ENCODE measurements at regions not wholly inside any gene's neighbourhood (a gene's known extent, or its start where the extent isn't known, plus 50 kb on each side); places are given as distances from the start of the nearest gene placed in this dataset.
"Not testable (repeated sequence)": the region's sequence is repeated elsewhere in the genome, so short reads cannot be mapped to it uniquely, and the experiment has no call there.

DNA sequence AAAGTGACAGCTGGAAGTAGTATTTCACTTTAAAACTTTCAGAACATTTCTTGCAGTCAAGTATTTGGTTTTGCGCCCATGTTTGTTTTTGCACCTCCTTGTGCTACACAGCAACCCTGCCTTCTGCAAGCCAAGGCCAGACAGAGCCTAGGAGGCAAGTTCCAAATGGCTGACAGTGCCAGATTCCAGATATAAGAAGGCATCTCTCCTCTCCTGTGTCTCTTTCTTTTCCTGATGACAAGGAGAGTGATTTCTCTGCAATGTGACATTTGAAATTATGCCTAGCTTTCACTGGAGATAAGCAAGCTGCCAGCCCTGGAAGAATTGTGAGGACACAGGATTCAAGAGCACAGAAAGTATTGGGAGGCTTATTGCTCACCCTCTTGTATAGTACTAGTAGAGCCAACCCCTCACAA is 149.1 kb upstream of the TENT5A start:
- no peak for DNase-seq (ENCODE audit: low spot score)

DNA sequence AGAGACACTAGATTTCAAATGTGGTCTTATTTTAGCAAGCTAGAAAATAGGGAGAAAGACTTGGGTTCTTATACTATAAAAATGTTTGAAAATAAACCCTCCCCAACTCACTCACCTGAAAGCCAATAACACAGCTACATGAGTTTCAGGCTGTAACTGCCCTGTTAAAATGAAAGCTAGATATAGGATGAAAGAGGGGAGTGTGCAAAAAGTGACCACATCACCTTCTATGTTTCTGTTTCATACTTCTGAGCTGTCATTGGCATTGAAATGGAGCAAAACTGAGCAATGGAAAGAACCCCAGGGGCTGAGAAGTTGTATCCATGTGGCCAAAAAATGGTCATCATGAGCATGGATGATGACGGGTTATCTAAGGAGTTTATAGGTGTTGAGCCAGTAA is 148.1 kb upstream of the TENT5A start:
- no peak for DNase-seq (ENCODE audit: low spot score)

DNA sequence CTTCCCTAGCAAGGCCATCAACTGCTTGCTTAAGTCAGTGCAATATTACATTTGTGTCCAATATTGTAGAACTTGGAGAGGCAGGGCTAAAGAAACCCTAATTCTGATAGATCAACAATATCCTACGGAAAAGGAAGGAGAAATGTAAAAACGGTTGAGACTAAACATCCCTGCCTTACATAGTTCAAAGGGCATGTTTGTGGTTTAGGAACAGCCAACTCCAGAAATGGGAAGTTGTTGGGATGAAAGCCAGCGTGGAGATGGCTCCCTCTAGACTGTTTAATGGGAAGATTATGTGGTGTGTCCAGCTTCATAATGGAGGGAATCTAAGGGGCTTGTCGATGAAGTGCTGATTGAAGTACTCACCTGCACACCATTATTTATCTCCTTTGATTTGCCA is 145.3 kb upstream of the TENT5A start:
- no peak for DNase-seq (ENCODE audit: low spot score)

DNA sequence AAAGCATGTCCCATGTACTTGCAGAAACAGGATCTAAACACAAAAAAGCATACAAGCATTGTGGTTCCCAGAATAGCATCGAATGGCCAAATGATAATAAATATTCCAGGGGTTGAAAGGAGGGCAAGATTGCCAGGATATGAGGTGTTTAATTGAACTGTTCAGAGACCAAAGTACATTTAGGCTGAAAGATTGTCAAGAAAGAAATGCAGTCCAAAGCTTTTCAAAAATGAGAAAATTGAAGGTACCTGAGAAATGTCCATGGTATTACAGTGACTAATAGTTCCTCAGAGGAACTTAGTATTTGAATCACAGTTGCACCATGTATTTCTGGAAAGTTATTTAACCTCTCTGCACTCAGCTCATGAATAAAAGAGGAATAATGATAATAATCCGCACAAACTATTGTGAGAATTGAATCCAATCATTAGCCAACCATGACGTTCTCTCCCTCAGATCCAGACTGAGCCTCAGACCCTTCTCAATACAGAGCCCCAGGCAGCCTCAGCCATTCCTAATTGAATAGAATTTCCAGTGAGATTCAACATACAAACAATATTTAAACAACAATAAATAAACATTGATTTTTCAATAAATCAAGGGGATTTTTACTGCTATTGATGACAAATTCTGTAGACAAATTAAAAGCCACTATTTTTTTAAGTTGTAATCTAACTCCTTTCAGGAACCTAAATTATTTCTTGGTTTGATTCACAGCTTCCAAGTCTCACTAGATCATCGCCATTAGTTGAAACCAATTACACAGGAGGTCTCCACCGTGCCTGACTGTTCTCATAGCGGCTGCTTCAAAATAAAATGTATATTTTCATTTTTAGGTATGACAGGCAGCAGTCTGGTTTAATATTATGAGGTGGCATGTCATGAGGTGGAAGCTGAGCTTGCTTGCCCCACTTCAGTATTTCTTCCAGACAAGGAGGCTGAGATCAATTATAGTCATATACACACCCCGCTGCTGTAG is 144.3 kb upstream of the TENT5A start:
- DNase-seq (ENCODE audit: low spot score) = no peak

DNA sequence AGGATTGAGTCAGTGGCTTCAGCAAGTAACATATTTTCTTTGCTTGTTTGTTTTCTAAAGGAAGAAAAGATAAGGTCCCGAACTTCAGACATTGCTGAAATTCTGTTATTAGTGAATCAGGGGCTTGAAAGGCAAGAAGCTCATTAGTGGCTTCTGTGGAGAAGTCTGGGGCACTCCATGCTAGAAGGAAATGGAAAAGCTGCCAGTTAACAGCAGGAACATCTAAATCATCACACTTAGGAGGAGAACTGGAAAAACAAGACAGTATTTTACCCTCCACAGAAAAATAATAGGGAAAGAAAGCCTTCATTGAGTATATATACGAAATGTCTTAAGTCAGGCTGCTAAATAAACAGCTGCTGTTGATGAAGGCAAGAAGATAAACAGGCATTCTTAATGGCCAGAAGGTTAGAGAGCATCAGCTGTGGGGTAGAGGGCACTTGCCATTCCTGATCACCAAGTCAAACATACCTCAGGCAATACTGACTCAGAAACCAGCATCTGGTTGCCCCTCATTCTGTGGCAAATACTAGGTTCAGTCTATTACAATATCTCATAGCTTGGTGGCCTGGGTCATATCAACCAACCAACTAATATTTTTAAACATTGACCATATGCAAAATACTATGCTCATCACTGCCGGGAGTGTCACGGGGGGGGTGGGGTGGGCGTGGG is 143.2 kb upstream of the TENT5A start:
- no peak for DNase-seq (ENCODE audit: low spot score)

DNA sequence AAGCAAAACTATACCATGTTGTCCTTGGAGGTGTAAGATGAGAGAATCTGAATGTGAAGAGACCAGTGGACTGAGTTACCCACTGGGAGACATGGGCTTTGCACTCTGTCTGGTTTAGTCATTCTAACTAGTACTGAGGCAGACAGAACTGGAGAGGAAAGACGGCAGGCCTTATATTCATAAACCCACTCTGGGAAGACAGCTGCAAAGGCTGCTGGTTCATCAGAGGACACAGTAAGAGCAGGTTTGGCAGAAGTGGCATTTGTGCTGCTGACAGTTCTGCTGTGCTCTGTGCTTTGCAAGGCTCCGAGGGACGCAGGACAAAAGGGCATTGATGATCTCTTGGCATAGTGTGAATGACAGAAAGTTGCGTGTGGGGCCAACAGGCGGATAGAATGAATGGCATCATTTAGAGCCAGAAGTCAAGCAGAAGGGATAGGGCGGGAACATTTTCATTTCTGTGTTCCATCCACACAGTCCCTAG is 142.3 kb upstream of the TENT5A start:
- no peak for DNase-seq (ENCODE audit: low spot score)

DNA sequence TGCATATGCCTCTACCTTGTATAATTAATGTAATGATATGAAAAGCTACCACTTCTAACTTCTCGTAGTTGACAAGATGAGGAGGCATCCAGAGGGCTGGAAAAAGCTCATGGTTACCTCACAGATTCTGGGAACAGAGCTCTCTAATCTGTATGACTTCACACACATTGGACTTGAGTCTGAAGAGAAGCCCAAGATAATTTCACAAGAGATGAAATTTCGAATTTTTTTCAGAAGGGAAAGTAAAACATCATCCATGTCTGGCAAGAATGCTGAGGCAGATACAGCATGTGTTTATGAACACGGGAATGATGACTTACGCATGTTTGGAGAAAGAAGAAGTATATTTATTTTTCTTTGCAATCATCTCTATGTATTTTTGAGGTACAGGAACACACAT is 141.8 kb upstream of the TENT5A start:
- DNase-seq (ENCODE audit: low spot score) = no peak

DNA sequence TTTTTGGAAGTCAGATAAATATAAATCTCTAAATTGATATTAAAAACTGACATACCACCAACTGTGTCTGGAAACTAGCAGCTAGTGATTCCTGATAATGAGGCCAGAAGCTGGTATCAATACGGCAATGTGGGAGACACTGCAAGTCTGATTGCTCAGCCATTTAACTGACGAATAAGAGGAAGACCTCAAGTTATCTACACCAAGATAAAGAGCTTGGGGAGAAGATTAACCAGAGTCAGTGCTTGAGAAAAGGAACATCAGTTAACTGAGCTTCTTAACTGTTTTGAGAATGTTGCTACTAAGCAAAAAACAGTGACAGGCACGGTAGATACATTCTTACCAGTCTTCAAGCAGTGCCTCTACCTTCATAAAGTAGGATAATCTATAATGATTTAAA is 140.4 kb upstream of the TENT5A start:
- DNase-seq (ENCODE audit: low spot score) = no peak

DNA sequence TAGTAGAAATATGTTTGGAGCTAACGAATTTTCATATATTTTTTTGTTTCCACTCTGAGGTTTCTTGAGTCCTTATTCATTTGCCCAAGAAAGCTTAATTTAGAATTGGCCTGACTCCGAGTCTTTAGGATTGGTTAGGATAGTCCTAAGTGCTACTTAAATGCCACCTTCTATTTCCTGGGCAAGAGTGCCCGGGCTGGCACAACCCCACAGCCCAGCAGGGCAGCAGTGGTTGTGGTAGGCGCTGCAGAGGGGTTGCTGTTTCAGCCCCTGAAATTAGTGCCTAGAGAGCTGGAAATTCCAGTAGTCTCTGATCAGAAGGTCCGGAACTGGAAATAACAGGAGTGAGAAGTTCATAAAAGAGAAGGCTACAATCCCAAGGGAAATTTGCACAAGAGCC is 139.4 kb upstream of the TENT5A start:
- DNase-seq (ENCODE audit: low spot score) = no peak

DNA sequence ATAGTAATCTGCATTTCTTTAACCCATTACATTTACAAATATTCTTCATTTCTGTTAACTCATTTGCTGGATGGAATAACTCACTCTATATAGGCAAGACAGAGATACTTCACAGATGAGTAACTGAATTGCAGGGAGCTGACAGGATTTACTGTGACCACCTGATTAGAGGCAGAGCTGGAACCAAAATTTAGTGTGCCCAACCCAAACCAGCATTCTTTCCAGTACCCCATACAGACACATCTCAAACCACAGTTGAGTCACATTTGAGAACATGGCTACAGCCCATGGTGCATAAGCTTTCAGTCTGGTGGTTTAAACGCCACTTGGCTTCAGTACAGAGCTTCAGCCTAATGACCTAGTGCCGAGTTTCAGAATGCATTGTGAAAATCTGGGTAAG is 138.4 kb upstream of the TENT5A start:
- no peak for DNase-seq (ENCODE audit: low spot score)

DNA sequence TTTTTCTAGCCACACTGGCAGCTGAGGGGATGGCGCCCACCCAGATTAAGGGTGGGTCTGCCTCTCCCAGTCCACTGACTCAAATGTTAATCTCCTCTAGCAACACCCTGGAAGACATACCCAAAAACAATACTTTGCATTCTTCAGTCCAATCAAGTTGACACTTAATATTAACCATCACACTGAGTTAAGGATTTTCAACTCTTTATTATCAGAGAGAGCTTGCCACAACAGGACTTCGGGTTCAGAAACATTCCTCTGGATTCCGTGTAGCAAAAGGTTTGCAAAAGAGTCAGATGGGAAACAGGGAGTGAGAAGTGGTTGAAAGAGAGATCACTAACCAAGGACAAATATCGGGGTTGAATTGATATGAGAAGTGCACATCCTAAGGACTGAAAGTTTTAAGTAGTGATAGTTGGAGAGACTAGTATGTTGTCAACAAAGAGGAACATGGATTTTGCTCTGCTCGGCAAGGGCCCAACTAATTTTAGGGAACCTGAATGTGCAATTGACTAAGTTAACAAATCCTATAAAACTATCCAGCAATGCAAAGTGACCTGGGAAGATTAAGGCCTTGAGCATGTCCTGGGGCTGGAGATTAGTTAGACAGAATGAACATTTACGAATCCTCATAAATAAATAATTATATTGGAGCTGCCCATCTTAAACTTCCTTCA is 137.0 kb upstream of the TENT5A start:
- DNase-seq (ENCODE audit: low spot score) = no peak

DNA sequence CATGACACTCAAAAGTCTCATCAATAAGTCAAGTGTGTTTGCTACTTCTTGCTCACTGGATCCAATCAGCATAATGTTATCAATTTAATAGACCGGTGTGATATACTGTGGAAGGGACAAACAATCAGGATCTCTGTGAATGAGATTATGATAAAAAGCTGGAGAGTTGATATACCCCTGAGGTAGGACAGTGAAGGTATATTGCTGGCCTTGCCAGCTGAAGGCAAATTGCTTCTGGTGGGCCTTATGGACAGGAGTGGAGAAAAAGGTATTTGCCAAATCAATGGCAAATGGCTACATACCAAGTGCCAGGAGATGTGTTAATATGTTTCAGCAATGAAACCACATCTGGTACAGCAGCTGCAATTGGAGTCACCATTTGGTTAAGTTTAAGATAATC is 134.4 kb upstream of the TENT5A start:
- not testable (repeated sequence) for DNase-seq (ENCODE audit: low spot score)

DNA sequence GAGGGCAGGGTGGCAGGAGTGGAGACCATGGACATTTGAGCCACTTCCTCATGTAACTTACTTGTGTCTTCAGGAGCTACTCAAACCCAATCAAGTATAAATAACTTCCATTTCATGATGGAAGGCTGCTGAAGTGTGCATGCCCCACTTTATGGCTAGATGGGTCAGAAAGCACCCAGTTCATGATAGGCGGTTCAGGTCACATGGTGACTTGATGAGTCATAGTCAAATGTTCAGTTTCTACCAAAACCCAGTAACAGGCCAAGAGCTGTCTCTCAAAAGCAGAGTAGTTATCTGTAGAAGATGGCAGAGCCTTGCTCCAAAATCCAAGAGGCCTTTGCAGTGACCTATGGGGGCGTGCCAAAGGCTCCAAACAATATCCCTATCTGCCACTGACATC is 133.7 kb upstream of the TENT5A start:
- no peak for DNase-seq (ENCODE audit: low spot score)

DNA sequence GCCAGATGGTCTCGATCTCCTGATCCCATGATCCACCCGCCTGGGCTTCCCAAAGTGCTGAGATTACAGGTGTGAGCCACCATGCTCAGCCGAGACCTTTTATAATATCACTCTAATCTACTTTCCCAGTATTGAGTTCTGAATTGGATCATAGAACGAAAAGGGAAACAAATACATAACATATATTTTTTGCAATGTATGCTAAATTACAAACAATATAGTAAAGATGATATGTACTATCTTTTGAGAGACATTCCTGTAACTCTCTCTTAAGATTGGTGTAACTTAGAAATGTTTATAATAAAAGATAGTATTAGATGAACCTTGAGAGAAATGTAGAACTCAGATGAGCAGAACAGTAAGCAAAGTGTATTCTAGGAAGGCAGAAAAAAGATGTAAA is 129.2 kb upstream of the TENT5A start:
- DNase-seq (ENCODE audit: low spot score) = no peak

DNA sequence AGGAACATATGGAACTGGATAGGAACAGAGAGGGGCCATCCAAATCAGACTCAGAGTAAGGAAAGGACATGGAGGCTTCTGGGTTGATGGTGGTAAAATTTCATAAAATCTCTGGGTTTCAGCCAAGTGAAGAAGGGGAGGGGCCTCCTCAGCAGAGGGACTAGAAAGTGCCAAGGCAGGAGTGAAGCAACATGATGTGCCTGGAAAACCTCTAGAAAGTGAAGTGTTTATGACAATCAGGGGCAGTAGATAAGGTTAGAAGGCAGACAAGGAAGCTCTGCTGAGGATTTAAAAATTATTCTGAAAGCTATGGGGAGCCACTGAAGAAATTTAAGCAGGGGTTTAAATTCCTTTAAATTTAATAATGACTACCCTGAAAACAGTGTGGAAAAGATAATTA is 126.0 kb upstream of the TENT5A start:
- no peak for DNase-seq (ENCODE audit: low spot score)

DNA sequence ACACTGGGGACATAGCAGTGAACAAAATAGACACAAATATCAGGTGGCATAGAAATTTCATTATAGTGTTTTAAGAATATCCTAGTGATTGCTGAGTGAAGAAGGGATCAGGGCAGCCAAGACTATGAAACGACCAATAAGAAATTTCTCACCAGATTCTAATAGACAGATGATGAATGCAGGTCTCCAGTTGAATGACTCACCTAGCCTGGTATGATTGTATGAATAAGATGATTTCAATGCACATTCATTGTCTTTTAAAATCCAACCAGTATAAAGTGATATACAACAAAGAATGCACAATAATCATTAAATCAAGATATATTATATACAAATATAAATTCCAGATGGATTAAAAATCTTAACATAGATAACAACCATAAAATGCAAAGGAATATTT is 124.5 kb upstream of the TENT5A start:
- DNase-seq (ENCODE audit: low spot score) = no peak

DNA sequence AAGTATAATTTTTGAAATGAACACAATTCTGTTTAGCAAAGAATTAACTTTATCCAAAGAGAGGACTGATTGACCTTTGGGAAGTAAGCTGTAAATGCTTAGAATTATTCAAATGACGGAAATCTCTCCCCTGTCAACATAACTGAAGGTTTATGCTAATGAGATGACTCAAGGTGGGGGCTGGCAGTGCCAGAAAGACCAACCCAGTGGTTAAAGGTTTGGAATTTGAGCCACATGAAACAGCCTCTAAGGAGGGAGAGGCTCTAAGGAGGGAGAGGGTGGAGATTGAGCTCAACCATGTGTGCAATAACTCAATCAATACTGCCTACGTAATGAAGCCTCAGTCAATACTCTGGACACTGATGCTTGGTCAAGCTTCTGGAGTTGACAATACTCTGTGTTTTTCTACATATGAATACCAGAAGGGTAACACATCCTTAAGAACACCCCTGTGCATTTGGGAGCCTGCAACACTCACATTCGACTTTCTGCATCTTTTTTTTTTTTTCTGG is 123.4 kb upstream of the TENT5A start:
- DNase-seq (ENCODE audit: low spot score) = no peak

DNA sequence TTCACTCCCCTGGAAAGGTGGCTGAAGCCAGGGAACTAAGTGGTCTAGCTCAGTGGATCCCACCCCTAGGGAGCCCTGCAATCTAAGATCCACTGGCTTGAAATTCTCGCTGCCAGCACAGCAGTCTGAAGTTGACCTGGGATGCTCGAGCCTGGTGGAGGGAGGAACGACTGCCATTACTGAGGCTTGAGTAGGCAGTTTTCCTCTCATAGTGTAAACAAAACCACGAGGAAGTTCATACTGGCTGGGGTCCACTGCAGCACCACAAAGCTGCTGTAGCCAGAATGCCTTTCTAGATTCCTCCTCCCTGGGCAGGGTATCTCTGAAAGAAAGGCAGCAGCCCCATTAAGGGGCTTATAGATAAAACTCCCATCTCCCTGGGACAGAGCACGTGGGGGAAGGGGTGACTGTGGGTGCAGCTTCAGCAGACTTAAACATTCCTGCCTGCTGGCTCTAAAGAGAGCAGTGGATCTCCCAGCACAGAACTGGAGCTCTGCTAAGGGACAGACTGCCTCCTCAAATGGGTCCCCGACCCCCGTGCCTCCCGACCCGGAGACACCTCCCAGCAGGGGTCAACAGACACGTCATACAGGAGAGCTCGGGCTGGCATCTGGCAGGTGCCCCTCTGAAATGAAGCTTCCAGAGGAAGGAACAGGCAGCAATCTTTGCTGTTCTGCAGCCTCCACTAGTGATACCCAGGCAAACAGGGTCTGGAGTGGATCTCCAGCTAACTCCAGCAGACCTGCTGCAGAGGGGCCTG is 117.4 kb upstream of the TENT5A start:
- DNase-seq (ENCODE audit: low spot score) = not testable (repeated sequence)

DNA sequence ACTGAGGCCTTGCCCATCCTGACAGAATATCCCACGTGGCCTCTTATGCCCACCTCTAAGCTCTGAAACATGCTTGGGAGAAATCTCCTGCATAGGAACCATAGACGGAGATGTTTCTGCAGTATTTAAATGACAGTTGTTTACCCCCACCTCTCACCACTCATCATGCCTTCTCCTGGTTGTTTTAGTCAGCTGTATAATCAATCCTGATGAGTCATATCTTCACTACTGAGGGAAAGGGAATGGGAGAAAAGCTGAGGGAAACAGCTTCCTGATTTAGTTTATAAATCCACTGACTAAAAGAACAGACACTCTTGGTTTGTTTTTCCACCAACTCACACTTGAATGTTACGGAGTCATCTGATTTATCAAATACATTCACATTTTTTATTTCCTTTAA is 113.2 kb upstream of the TENT5A start:
- DNase-seq (ENCODE audit: low spot score) = no peak

DNA sequence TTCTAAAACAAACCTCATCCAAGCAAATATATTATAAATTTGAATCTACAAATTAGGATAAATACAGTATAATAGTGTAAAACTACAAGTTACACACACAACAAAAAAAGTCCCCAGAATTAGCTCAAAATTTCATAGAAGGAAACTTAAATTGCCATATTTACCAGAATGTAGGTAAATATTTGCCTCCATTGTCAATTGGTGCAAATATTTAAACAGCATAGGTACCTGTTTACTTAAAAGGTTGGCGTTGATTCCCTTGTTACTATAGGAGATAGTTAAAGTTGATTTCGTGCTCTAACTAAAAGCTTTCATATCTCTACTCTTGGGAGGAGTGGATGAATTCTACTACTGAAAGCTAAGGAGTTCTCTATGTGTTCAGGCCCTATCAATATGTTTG is 111.6 kb upstream of the TENT5A start:
- no peak for DNase-seq (ENCODE audit: low spot score)

DNA sequence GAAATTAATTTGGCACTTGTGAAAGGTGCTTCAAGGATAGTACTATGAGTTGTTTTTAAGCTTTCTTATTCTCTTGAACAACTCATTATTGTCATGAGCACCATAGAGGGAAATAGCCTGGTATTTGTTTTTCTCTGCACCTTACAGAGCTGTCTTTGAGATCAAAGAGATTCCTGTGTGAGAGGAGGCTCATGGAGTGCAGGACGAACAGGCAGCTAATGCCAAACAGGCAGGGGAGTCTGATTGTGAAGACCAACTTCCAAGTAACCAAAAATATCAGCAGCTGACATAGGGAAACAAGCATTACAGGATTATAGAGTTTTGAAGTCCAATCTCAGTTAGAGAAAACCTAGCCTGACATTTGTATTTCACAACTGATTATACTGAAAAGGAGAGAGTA is 110.6 kb upstream of the TENT5A start:
- DNase-seq (ENCODE audit: low spot score) = peak; percentile 41

DNA sequence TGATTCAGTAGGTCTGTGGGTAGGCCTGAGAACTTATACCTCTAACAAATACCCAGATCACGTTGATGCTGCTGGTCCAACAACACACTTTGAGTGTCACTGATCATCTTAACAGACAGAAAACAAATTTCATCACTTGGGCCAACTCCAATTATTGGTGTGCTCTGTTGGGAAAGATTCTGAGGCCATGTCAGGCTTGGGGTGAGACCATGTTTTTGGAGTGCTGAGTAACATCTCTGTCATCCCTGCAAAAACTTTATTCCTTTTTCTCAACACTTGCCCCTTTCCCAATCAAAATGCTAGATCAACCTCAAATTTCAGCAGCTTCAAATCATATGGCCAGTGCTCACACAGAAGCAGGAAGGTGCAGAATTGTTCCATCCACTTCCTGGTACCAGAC is 108.8 kb upstream of the TENT5A start:
- no peak for DNase-seq (ENCODE audit: low spot score)
